DND-41 (cell line): ENCODE measurements at regions not wholly inside any gene's neighbourhood (a gene's known extent, or its start where the extent isn't known, plus 50 kb on each side); places are given as distances from the start of the nearest gene placed in this dataset.

Experiments used
- ATAC-seq: fragments of 200-7000 bp; cut with Tn5 transposase; 3 replicates; pipeline ENCODE4 v1.9.1; 2021; ENCODE audit warnings: low read depth; ENCODE audit not compliant: insufficient read depth
- DNase-seq: peaks from one replicate; pipeline ENCODE4 v3.0.0-alpha.2; 2020
- H2AFZ ChIP-seq: 2 replicates; pipeline ENCODE4 v1.6.0; 2012; ENCODE audit warnings: low read depth, low read length
- H3K27ac ChIP-seq: 2 replicates; pipeline ENCODE4 v1.5.1; 2012; ENCODE audit warnings: low read length, inconsistent platforms
- H3K27me3 ChIP-seq: fragments of 200-600 bp; sonication (generic); 2 replicates; pipeline ENCODE4 v1.6.0; 2012; ENCODE audit warnings: low read length, mild to moderate bottlenecking, inconsistent platforms; ENCODE audit not compliant: insufficient read depth, poor library complexity
- H3K36me3 ChIP-seq: 2 replicates; pipeline ENCODE4 v1.5.1; 2012; ENCODE audit warnings: low read length, inconsistent platforms; ENCODE audit not compliant: insufficient read depth
- H3K4me1 ChIP-seq: 2 replicates; pipeline ENCODE4 v1.5.1; 2012; ENCODE audit warnings: mild to moderate bottlenecking, low read length; ENCODE audit not compliant: insufficient read depth
- H3K4me2 ChIP-seq: 2 replicates; pipeline ENCODE4 v1.6.0; 2012; ENCODE audit warnings: mild to moderate bottlenecking, moderate library complexity, low read length, inconsistent platforms; ENCODE audit not compliant: insufficient read depth
- H3K4me3 ChIP-seq, 2 experiments: fragments of 200-600 bp in 1 of 2; shearing (Covaris generic) in 1 of 2; 2 replicates each; pipeline ENCODE4 v1.5.1; 2012 to 2016; ENCODE audit warnings: inconsistent platforms in 2 of 2, low read length in 2 of 2, mild to moderate bottlenecking in 2 of 2, low read depth in 1 of 2, moderate library complexity in 1 of 2
- H3K79me2 ChIP-seq: 2 replicates; pipeline ENCODE4 v1.6.0; 2012; ENCODE audit warnings: low read length, inconsistent platforms; ENCODE audit not compliant: insufficient read depth
- H3K9ac ChIP-seq: 2 replicates; pipeline ENCODE4 v1.6.0; 2012; ENCODE audit warnings: low read depth, mild to moderate bottlenecking, inconsistent platforms, low read length, moderate library complexity
- H3K9me3 ChIP-seq: 2 replicates; pipeline ENCODE4 v1.5.1; 2012; ENCODE audit warnings: low read length, moderate library complexity, mild to moderate bottlenecking, inconsistent platforms; ENCODE audit not compliant: insufficient read depth, severe bottlenecking
- H4K20me1 ChIP-seq: 2 replicates; pipeline ENCODE4 v1.6.0; 2012; ENCODE audit warnings: low read length; ENCODE audit not compliant: insufficient read depth
- EZH2 ChIP-seq: IDR thresholded peaks from 3 replicates; pipeline ENCODE4 v1.6.1; 2012; ENCODE audit warnings: borderline replicate concordance, low read depth, mild to moderate bottlenecking, moderate library complexity, low read length, inconsistent platforms; ENCODE audit not compliant: severe bottlenecking
- TF ChIP-seq, protein P1 (sequence below): IDR thresholded peaks from 2 replicates; pipeline ENCODE4 v1.5.1; 2012; ENCODE audit warnings: borderline replicate concordance, low read length, moderate library complexity, mild to moderate bottlenecking; ENCODE audit not compliant: poor library complexity, severe bottlenecking; ENCODE audit errors: extremely low read depth

DNA sequence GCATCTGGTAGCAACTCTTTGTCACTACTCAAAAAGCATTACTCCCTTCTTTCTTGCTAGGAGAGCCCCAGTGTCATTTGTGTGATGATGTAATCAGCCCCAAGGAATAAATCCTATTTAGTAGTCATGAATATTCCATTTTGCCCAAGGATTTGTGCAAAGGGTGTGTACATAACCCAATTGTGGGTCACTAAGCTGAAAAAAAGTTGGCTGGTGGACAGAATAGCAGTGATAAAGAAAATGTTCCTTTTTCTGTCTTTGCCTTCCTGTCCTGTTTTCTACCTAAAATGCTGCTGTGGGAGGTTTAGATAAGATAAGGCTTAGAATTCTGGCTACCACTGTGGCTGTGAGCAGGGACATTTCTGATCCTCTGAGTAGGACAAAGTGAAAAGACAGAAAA, 223.1 kb upstream of the ITGA1 start:
- Histone ChIP-seq H3K36me3 (no peaks in the 10 kb centered on the region), H3K4me1 (no peaks in the 10 kb centered on the region), H3K27me3 (no peaks in the 10 kb centered on the region), H4K20me1 (no peaks in the 10 kb centered on the region), H3K9me3 (no peaks in the 10 kb centered on the region), H3K9ac (no peak overlapping the region), H3K79me2 (no peaks in the 10 kb centered on the region), H3K4me3 (no peak overlapping the region), H2AFZ (no peak overlapping the region), H3K27ac (no peak overlapping the region), H3K4me2 (no peak overlapping the region)
- TF ChIP-seq EZH2 = no peak
- no peak for DNase-seq
- ATAC-seq = no peak

DNA sequence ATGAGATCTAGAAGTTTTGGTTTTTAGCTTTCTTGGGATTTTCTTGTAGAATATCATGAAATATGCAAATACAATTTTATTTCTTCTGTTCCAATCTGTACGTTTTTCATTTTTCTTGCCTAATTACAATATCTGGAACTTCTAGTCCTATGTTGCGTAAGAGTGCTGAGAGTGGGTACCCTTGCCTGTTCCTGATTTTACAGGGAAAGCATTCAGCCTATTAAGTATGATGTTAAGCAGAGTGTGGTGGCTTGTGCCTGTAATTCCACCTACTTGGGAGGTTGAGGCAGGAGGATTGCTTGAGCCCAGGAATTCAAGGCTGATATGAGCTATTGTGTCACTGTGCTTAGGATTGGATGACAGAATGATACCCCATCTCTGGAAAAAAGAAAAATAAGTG, 210.2 kb upstream of the ITGA1 start:
- H3K4me2 ChIP-seq = no peak overlapping the region
- no peaks in the 10 kb centered on the region for H3K36me3 ChIP-seq
- no peaks in the 10 kb centered on the region for H3K79me2 ChIP-seq
- H3K9ac ChIP-seq = no peak overlapping the region
- TF ChIP-seq, protein P1, sequence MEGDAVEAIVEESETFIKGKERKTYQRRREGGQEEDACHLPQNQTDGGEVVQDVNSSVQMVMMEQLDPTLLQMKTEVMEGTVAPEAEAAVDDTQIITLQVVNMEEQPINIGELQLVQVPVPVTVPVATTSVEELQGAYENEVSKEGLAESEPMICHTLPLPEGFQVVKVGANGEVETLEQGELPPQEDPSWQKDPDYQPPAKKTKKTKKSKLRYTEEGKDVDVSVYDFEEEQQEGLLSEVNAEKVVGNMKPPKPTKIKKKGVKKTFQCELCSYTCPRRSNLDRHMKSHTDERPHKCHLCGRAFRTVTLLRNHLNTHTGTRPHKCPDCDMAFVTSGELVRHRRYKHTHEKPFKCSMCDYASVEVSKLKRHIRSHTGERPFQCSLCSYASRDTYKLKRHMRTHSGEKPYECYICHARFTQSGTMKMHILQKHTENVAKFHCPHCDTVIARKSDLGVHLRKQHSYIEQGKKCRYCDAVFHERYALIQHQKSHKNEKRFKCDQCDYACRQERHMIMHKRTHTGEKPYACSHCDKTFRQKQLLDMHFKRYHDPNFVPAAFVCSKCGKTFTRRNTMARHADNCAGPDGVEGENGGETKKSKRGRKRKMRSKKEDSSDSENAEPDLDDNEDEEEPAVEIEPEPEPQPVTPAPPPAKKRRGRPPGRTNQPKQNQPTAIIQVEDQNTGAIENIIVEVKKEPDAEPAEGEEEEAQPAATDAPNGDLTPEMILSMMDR = no peak
- TF ChIP-seq EZH2 = no peak
- H3K9me3 ChIP-seq = no peaks in the 10 kb centered on the region
- H3K27ac ChIP-seq = no peak overlapping the region
- DNase-seq (no peak), ATAC-seq (no peak)
- H3K4me3 ChIP-seq = no peak overlapping the region
- H3K4me1 ChIP-seq = no peaks in the 10 kb centered on the region
- no peaks in the 10 kb centered on the region for H3K27me3 ChIP-seq
- no peaks in the 10 kb centered on the region for H4K20me1 ChIP-seq
- H2AFZ ChIP-seq = no peak overlapping the region

DNA sequence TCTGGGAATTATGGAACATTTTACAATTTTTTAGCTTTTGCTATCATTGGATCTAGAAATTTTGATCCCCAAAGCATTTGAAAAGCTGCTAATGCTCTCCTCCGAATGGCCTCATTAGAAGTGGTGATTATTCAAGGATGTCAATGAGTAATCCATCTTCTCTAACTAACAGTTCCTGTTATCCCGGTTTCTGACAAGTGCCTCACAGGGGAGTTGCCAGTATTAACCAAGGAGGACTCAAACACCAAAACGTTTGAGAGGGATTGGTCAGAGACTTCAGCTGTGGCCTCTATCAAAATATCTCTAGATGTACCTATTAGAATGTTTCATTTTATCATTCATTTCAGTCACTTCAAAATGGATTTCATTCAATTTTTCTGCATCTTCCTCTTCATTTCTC, 208.3 kb upstream of the ITGA1 start:
- no peaks in the 10 kb centered on the region for H3K4me1 ChIP-seq
- TF ChIP-seq, protein P1 = no peak
- TF ChIP-seq EZH2 = no peak
- no peaks in the 10 kb centered on the region for H3K27me3 ChIP-seq

DNA sequence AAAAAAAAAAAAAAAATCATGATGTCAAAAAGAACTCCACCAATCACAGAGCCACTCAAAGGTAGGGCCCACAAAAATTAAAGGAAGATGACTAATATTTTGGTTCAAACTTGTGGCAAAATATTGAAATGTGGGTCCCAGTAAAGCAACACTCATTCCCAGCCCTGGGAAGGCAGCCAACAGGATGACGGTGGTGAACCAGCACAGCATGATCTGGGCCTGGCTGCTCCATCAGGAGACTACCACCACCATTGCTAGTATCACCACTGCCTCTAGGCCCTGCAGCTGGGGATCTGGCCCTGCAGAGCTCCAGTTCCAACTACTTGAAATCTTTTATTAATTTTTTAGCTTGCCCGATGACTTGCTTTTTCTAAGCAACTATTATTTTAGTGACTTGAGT, 206.8 kb upstream of the ITGA1 start:
- TF ChIP-seq EZH2 = no peak
- TF ChIP-seq, protein P1 = no peak
- Histone ChIP-seq H3K27me3 (no peaks in the 10 kb centered on the region), H3K4me2 (no peak overlapping the region), H3K9me3 (no peaks in the 10 kb centered on the region), H3K4me1 (no peaks in the 10 kb centered on the region), H2AFZ (no peak overlapping the region), H3K9ac (no peak overlapping the region), H3K79me2 (no peaks in the 10 kb centered on the region), H3K36me3 (no peaks in the 10 kb centered on the region), H3K4me3 (no peak overlapping the region), H4K20me1 (no peaks in the 10 kb centered on the region), H3K27ac (no peak overlapping the region)
- DNase-seq (no peak), ATAC-seq (no peak)

More for the DNA sequence above, 208.3 kb upstream of the ITGA1 start:
- no peaks in the 10 kb centered on the region for H3K36me3 ChIP-seq
- DNase-seq (no peak), ATAC-seq (no peak)
- no peak overlapping the region for H3K4me2 ChIP-seq
- no peaks in the 10 kb centered on the region for H3K79me2 ChIP-seq
- H4K20me1 ChIP-seq = no peaks in the 10 kb centered on the region
- H3K27ac ChIP-seq = no peak overlapping the region
- no peak overlapping the region for H2AFZ ChIP-seq
- H3K9ac ChIP-seq = no peak overlapping the region
- no peak overlapping the region for H3K4me3 ChIP-seq
- H3K9me3 ChIP-seq = no peaks in the 10 kb centered on the region
